ENCODE measurements at regions not wholly inside any gene's neighbourhood (a gene's known extent, or its start where the extent isn't known, plus 50 kb on each side); places are given as distances from the start of the nearest gene placed in this dataset.

DNA sequence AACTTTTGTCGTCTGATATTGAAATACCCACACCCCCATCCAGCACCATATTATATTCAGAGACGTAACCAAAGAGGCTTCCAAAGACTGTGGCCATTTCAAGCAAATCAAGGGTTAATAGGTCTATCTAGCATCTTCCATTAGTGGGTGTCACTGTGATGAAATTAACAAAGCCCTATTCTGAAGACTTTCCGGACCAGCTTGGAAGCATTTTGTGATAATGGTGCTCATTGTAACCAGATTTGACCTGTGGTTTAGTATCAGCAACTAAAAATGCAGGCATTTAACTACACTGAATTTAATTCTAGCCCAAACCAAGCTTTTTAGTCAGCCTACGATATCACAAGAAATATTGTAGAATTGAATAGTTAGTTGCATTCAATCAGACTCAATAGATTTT lies 309.7 kb upstream of the TENM3 start:
- TF ChIP-seq, protein P1, sequence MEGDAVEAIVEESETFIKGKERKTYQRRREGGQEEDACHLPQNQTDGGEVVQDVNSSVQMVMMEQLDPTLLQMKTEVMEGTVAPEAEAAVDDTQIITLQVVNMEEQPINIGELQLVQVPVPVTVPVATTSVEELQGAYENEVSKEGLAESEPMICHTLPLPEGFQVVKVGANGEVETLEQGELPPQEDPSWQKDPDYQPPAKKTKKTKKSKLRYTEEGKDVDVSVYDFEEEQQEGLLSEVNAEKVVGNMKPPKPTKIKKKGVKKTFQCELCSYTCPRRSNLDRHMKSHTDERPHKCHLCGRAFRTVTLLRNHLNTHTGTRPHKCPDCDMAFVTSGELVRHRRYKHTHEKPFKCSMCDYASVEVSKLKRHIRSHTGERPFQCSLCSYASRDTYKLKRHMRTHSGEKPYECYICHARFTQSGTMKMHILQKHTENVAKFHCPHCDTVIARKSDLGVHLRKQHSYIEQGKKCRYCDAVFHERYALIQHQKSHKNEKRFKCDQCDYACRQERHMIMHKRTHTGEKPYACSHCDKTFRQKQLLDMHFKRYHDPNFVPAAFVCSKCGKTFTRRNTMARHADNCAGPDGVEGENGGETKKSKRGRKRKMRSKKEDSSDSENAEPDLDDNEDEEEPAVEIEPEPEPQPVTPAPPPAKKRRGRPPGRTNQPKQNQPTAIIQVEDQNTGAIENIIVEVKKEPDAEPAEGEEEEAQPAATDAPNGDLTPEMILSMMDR (IDR thresholded peaks at IDR 0.05), result no peak
- TF ChIP-seq POLR2A (IDR thresholded peaks at IDR 0.05), result no peak
